GM21737 (cell line): ENCODE measurements at regions not wholly inside any gene's neighbourhood (a gene's known extent, or its start where the extent isn't known, plus 50 kb on each side); places are given as distances from the start of the nearest gene placed in this dataset.

Experiments
- ATAC-seq: cut with Tn5 transposase; IDR thresholded peaks from one replicate; pipeline ENCODE4 v1.9.1; 2021; ENCODE audit warnings: mild to moderate bottlenecking, moderate library complexity; ENCODE audit not compliant: unreplicated experiment

- no peak for ATAC-seq
Observed at GRCh38 chr1:69499203-69499803, 68.4 kb upstream of the LRRC7 start.

- ATAC-seq = no peak
Observed at GRCh38 chr1:69502991-69503390, 64.7 kb upstream of the LRRC7 start.

- ATAC-seq = no peak
Observed at GRCh38 chr1:69504730-69505252, 62.9 kb upstream of the LRRC7 start.

- no peak for ATAC-seq
Observed at GRCh38 chr1:69506311-69506710, 61.4 kb upstream of the LRRC7 start.

DNA sequence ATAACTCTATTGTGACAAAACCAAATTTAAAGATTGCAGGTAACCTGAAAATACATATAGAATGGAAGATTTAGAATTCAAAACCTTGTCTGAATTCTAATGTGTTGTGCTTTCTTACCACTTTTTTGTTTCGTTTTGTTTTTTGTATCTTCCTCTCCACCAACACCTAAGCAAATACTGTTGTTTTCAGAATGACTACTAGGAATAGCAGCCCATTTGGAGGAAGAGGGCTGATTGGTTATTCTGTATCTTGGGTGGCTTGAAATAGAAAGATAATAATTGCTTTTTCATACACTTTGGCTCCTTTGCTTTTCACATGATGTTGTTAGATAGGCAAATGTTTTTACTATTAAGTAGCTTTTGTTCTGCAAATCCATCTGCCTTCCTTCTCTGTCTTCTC, 61.0 kb upstream of the LRRC7 start:
- ATAC-seq = no peak

GRCh38 chr1:69510026-69510425, 57.7 kb upstream of the LRRC7 start:
- ATAC-seq = no peak

DNA sequence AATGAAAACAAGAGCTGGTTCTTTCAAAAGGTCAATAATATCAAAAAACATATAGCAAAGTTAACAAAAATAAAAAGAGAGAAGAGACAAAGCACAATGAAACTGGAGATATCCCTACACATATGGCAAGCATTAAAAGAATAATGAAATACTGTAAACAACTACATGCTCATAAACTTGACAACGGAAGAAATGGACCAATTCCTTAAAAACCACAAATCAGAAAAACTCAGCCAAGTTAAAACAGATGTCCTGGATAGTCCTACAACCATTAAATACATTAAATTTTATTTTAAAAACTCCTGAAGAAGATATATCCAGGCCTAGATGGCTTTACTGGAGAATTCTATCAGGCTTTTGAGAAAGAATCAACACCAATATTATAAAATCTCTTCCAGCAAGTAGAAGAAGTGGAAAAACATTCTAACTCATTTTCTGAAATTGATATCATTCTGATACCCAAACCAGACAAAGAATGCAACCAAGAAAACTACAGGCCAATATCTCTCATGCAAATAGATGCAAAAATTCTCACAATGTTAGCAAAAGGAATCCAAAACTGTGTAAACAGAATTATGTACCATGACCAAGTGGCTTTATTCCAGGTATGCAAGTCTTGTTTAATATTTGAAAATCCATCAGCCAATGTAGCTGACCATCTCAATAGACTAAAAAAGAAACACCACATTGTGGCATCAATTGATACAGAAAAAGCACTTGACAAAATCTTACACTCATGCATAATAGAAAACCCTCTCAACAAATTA, 56.1 kb upstream of the LRRC7 start:
- ATAC-seq = no peak

DNA sequence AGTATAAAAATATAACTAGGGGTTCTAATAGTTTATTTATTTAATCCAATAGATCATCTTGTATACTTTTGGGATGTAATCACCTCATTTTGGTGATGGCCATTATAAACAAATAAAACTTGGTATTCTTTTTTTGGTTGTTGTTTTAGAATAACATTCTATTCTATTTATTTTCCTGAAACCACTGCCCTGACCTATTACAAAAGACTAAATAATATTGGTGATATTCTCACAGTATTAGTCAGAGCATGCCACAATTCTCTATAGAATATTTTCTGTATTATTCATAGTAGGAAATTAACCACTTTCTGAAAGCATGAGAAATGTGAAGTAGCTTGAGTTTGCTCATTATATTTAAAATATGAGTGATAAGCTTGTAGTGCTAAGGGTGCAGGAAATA, 54.1 kb upstream of the LRRC7 start:
- ATAC-seq = no peak
